ENCODE measurements at regions not wholly inside any gene's neighbourhood (a gene's known extent, or its start where the extent isn't known, plus 50 kb on each side); places are given as distances from the start of the nearest gene placed in this dataset.

GRCh38 chr16:54652201-54652770 lies 278.4 kb upstream of the IRX5 start:
- no peak for TF ChIP-seq CTCF (IDR thresholded peaks at IDR 0.05)
- TF ChIP-seq POLR2A (IDR thresholded peaks at IDR 0.05): no peak
- no peak for TF ChIP-seq EP300 (IDR thresholded peaks at IDR 0.05)
- no peak overlapping the region for H3K4me3 ChIP-seq
- H3K9me3 ChIP-seq: peaks cover 0 to 2% (median 0%) of the 10 kb centered on the region in 4 donors
- H3K27me3 ChIP-seq: no peaks in the 10 kb centered on the region
- no peaks in the 10 kb centered on the region for H3K36me3 ChIP-seq
- no peak overlapping the region for H3K27ac ChIP-seq
- H3K4me1 ChIP-seq: peaks cover 0 to 18% (median 0%) of the 10 kb centered on the region in 4 donors
- no peak for DNase-seq (ENCODE audit: low spot score in 2 of 2)
- 49 to 62% methylated on average over 6 of the region's 6 CpGs for WGBS, 2 donors

DNA sequence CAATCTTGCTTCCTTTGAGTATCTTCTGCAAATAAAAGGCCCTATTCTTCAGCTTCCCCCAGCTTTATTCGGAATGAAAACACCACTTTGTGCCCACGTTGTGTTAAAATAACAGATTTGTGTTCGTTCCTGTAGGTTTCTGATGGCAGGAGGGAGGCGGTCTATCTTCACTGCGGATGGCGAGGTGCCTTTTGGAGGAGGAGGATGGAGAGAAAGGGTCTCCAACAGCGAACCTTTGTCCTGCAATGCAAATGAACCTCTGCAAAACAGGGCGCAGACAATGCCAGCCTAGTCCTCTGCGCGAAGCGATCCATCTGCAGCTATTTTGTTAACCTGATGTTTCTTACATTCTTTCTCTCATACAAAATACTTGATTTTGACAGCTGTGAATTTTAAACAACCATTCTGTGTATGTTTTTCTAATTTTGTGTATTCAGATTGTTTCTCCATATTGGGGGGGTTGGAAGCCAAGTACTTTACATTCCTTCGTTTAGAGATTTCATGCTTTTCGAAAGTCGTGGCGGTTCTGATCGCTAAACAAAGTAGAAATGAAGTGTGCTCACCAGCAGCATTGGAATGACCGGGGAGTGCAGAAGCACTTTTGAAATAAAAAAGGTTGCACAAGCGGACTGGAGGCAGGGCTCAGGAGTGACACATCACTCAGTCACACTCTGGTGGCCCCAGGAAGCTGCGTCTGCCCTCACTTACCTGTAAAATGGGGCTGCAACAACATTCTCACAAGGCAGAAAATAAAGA lies 279.0 kb upstream of the IRX5 start:
- Histone ChIP-seq H3K4me1 (peaks cover 0 to 11% (median 0%) of the 10 kb centered on the region in 4 donors), H3K27me3 (no peaks in the 10 kb centered on the region), H3K36me3 (no peaks in the 10 kb centered on the region), H3K9me3 (peaks cover 0 to 3% (median 0%) of the 10 kb centered on the region in 4 donors), H3K4me3 (no peak overlapping the region), H3K27ac (no peak overlapping the region)
- 31 to 36% methylated on average over 19 of the region's 19 CpGs for WGBS, 2 donors
- no peak for DNase-seq (ENCODE audit: low spot score in 2 of 2)
- no peak for TF ChIP-seq EP300 (IDR thresholded peaks at IDR 0.05)
- no peak for TF ChIP-seq POLR2A (IDR thresholded peaks at IDR 0.05)
- TF ChIP-seq CTCF (IDR thresholded peaks at IDR 0.05): no peak

GRCh38 chr16:54649876-54650275 lies 280.8 kb upstream of the IRX5 start:
- no peaks in the 10 kb centered on the region for H3K4me1 ChIP-seq

GRCh38 chr16:54648575-54648974 lies 282.1 kb upstream of the IRX5 start:
- Histone ChIP-seq H3K36me3 (no peaks in the 10 kb centered on the region), H3K27me3 (no peaks in the 10 kb centered on the region), H3K27ac (no peak overlapping the region), H3K4me1 (no peaks in the 10 kb centered on the region), H3K9me3 (peaks cover 0 to 3% (median 0%) of the 10 kb centered on the region in 4 donors), H3K4me3 (no peak overlapping the region)
- no peak for DNase-seq (ENCODE audit: low spot score in 2 of 2)
- TF ChIP-seq CTCF (IDR thresholded peaks at IDR 0.05) (no peak), EP300 (IDR thresholded peaks at IDR 0.05) (no peak), POLR2A (IDR thresholded peaks at IDR 0.05) (no peak)
- 55 to 61% methylated on average over 10 of the region's 10 CpGs for WGBS, 2 donors

More at GRCh38 chr16:54649876-54650275, 280.8 kb upstream of the IRX5 start:
- no peak for DNase-seq (ENCODE audit: low spot score in 2 of 2)
- H3K27ac ChIP-seq: no peak overlapping the region
- no peaks in the 10 kb centered on the region for H3K27me3 ChIP-seq
- no peak overlapping the region for H3K4me3 ChIP-seq
- H3K9me3 ChIP-seq: peaks cover 0 to 3% (median 0%) of the 10 kb centered on the region in 4 donors
- TF ChIP-seq EP300 (IDR thresholded peaks at IDR 0.05) (no peak), CTCF (IDR thresholded peaks at IDR 0.05) (no peak), POLR2A (IDR thresholded peaks at IDR 0.05) (no peak)
- H3K36me3 ChIP-seq: no peaks in the 10 kb centered on the region
- 31 to 32% methylated on average over 6 of the region's 6 CpGs for WGBS, 2 donors

- H3K9me3 ChIP-seq: peaks cover 0 to 3% (median 0%) of the 10 kb centered on the region in 4 donors
- 35 to 51% methylated on average over 3 of the region's 3 CpGs for whole genome bisulfite sequencing, 2 donors
- no peak for DNase-seq (ENCODE audit: low spot score in 2 of 2)
- H3K27ac ChIP-seq: no peak overlapping the region
- no peak overlapping the region for H3K4me3 ChIP-seq
- no peaks in the 10 kb centered on the region for H3K36me3 ChIP-seq
- H3K4me1 ChIP-seq: no peaks in the 10 kb centered on the region
- no peak for TF ChIP-seq POLR2A (IDR thresholded peaks at IDR 0.05)
- no peak for TF ChIP-seq EP300 (IDR thresholded peaks at IDR 0.05)
- no peak for TF ChIP-seq CTCF (IDR thresholded peaks at IDR 0.05)
- H3K27me3 ChIP-seq: no peaks in the 10 kb centered on the region
Measured at GRCh38 chr16:54647725-54648221, 282.9 kb upstream of the IRX5 start.
